ENCODE measurements at regions not wholly inside any gene's neighbourhood (a gene's known extent, or its start where the extent isn't known, plus 50 kb on each side); places are given as distances from the start of the nearest gene placed in this dataset.
"Not testable (repeated sequence)": the region's sequence is repeated elsewhere in the genome, so short reads cannot be mapped to it uniquely, and the experiment has no call there.

GRCh38 chr2:111320965-111321364 is 200.3 kb downstream of the BCL2L11 start:
- DNase-seq: peak; percentile 24

DNA sequence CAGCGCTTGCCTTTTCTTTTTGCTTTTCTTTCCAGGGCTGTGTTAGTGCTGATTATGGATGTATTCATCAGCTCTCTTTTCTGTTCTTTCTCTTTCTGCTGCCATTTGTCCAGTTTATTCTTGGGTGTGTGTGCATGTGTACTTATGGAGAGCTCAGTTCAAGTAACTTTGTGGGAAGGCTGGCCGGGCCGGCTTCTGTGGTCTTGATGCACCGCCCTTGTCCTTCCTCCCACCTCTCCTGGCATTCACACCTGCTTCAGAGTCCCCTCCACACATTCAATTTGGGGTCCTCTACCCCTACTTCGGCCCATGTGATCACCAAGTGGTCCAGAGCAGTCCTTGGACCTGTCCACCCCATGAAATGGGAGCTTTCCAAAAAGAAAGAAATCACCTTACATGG is 202.7 kb downstream of the BCL2L11 start:
- DNase-seq: not testable (repeated sequence)

- DNase-seq: not testable (repeated sequence)
These were observed 207.0 kb downstream of the BCL2L11 start for GRCh38 chr2:111327726-111328125.

DNA sequence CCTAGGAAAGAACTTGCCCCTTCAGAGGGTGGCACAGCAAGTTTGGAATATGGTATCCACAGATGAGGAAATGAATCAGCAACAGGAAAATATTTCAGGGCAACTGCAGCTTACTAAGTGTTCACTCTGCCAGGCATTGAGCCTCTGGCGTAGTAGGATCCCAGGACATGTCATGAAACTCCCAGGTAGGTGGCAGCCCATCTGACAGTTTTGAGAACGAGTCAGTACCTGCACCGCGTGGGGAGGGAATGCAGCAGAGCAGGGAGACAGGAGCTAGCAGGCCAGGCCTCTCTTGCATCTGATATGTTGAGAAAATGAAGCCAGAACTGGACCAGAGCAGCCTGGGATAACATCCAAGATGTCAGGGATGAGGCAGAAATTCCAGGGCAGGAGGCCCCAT is 208.6 kb downstream of the BCL2L11 start:
- not testable (repeated sequence) for DNase-seq

GRCh38 chr2:111331099-111331724 is 210.5 kb downstream of the BCL2L11 start:
- DNase-seq: not testable (repeated sequence)

- not testable (repeated sequence) for DNase-seq
These were observed 214.7 kb downstream of the BCL2L11 start for GRCh38 chr2:111335220-111335907.

- DNase-seq: not testable (repeated sequence)
These were observed 217.8 kb downstream of the BCL2L11 start for GRCh38 chr2:111338474-111338873.

DNA sequence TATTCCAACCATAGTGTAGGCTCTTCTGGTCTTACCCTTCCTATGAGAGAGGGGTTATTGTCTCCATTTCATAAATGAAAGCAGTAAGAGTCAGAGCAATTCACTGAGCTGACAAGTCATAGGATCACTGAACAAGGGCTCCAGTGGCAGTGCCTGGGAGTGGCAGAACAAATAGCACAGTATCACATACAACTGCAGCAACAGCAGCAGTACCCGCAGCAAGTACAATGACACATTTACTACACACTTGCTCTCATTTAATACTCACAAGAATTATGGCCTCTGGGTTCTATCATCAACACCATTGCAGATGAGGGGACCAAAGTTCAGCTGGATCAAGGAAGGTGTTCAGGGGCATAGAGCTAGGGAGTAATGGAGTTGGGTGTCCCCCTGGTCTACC is 218.8 kb downstream of the BCL2L11 start:
- DNase-seq: not testable (repeated sequence)

DNA sequence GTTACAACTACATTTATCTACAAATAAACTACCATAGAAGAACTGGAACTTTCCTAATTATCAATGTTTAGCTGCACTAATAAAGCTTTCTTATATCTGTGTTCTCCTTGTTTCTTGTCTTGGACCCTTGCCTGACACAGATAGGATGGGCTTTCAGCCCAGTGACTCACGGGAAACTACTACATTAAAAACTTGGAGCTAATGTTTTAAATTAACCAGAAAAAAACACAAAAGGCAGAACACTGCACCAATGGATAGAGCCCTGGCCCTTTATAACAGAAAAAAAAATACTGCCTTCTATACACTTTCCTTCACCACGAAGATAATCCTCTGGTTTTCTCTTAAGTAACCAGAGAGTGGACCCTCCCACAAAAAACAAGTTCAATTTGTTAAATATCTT is 223.9 kb downstream of the BCL2L11 start:
- DNase-seq: not testable (repeated sequence)

DNA sequence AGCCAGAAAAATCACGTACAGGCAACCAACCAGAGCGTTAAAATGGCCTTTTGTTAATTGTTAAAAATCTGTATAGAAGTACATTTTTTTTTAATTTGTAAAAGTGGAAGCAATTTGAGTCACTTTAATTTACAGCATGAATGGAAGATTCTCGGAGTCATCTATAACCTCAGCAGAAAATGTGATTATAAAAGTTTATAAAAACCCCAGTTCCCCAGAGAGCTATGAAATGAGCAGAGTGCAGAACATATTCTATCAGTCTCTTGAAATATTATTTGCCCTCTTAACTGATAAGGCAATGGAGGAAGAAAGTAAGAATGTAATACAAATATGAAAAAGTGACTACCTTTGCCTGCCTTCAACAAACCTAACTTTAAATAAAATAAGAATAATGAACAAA is 224.7 kb downstream of the BCL2L11 start:
- not testable (repeated sequence) for DNase-seq

GRCh38 chr2:111346018-111346930 is 225.6 kb downstream of the BCL2L11 start:
- not testable (repeated sequence) for DNase-seq

DNA sequence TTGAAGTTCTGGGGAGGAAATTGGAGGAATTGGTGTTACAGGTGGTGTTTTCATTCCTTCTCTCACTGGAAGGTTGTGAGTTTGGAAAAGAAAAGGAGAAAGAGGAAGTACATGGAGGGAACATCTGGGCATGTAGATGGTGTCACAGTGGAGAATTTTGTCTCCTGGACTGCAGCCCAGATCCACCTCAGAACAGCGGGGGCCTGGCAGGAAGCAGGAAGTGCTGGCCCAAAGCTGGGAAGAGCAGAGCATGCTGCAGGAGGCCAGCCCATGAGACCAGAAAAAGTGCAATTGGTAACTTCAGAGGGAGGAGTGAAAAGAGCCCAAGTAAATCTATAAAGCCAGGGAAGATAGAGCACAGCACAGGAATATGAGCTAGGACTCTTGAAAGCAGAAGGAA is 227.0 kb downstream of the BCL2L11 start:
- not testable (repeated sequence) for DNase-seq

GRCh38 chr2:111348316-111348715 is 227.6 kb downstream of the BCL2L11 start:
- DNase-seq: not testable (repeated sequence)

- not testable (repeated sequence) for DNase-seq
These were observed 234.5 kb downstream of the BCL2L11 start for GRCh38 chr2:111355022-111355817.

GRCh38 chr2:111355823-111356511 is 235.3 kb downstream of the BCL2L11 start:
- not testable (repeated sequence) for DNase-seq

- DNase-seq: not testable (repeated sequence)
These were observed 235.9 kb downstream of the BCL2L11 start for GRCh38 chr2:111356512-111357031.

DNA sequence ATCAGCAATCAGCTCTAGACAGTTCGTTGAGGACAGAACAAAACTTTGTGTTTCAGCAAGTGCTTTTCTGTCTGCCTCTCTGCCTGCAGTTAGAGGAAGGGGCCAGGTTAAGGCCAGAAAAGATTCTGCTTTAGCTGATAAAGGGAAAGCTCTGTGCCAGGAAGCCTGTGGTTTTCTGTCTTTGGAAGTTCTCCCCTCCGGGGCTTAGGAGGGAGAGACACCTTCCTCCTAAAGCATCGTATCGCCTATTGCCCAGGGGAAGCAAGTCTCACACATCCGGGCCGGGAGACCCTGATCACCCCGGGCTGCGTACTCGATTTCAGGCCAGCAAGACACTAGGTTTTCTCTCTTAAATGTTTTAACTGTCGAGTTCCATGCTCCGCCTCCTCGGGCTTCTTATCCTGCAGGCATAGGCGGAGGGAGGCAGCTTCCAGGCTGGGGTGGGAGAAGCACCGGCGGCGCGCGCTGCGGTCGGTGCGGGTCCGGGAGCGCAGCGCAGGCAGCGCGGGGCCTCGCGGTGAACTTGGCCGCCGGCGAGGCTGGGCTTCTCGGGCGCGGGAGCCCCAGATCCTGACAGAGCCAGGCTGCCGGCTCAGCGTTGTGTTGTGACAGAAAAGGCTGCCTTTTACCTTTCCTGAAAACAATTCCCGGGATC is 245.4 kb downstream of the BCL2L11 start:
- DNase-seq: not testable (repeated sequence)

DNA sequence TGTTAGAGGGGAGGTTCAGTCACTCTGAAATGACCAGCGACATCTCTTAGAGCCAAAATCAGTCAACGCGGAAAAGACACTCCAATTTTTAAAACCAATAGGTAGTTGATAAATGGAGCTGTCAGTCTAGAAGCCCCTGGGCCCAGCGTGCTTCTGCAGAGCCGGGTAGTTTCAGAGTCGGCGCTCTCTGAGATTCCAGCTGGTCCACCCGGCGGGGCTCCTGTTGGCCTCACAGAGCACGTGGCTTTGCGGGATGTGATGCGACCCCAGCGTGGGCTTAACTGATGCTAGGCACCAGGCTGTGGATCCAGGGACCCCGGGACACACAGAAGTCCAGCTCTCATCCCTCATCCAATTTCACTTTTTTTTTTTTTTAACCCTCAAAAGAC is 245.9 kb downstream of the BCL2L11 start:
- not testable (repeated sequence) for DNase-seq

GRCh38 chr2:111367080-111367479 is 246.4 kb downstream of the BCL2L11 start:
- DNase-seq: not testable (repeated sequence)

- not testable (repeated sequence) for DNase-seq
These were observed 247.2 kb downstream of the BCL2L11 start for GRCh38 chr2:111367871-111368270.

GRCh38 chr2:111368288-111368687 is 247.6 kb downstream of the BCL2L11 start:
- DNase-seq: not testable (repeated sequence)

Data from activated CD4-positive, alpha-beta T cell treated with anti-CD3 and anti-CD28 coated beads, Interleukin-10, Interleukin-2, amounts not matched to agents 100 ng/mL and 50 ng/mL, durations not matched to agents 16 hours and 8 hours (primary cell).